Upper lobe of left lung (tissue), 4 donors: ENCODE measurements at regions not wholly inside any gene's neighbourhood (a gene's known extent, or its start where the extent isn't known, plus 50 kb on each side); places are given as distances from the start of the nearest gene placed in this dataset.

Experiments used
- EP300 ChIP-seq, 4 donors: sonication (generic); formaldehyde crosslinking; IDR thresholded peaks; one replicate each; pipeline ENCODE4 v1.5.1; 2017; ENCODE audit warnings: antibody characterized with exemption in 4 of 4, control low read depth in 2 of 4
- POLR2A ChIP-seq, 4 donors: fragments of 450-650 bp; IDR thresholded peaks; one replicate each; pipeline ENCODE4 v1.5.1; 2016 to 2017; ENCODE audit warnings: antibody characterized with exemption in 4 of 4, mild to moderate bottlenecking in 2 of 4
- POLR2AphosphoS5 ChIP-seq, 2 donors: sonication (generic); formaldehyde crosslinking; IDR thresholded peaks; one replicate each; pipeline ENCODE4 v1.5.1; 2017; ENCODE audit warnings: antibody characterized with exemption in 2 of 2
- TF ChIP-seq, protein P1 (sequence below), 6 experiments: fragments of 450-650 bp in 4 of 6; fragments of 200-600 bp in 2 of 6; sonication (generic) in 2 of 6; IDR thresholded peaks; one replicate each; pipeline ENCODE4 v1.5.1; 2016 to 2019; ENCODE audit warnings: antibody characterized with exemption in 6 of 6

DNA sequence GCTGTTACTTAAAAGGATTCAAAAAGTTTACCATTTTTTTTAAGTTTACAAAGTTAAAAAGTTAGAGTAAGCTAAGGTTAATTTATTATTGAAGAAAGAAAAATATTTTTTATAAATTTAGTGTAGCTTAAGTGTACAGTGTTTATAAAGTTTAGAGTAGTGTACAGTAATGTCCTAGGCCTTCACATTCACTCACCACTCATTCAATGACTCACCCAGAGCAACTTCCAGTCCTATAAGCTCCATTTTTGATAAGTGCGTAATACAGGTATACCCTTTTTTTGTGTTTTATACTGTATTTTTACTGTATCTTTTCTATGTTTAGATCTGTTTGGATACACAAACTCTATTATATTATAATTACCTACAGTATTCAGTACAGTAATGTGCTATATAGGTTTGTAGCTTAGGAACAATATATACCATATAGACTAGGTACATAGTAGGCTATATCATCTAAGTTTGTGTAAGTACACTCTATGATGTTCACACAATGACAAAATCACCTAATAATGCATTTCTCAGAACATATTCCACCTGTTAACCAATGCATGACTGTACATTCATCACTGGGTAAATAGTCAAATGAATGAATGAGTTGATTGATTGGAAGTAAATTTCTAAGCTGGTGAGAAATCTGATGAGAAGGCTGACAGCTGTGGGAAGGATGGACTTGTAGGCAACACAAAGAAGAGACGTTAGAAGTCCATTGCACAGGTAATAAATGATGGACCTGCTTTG lies 95.2 kb upstream of the CDIN1 start:
- TF ChIP-seq, protein P1, sequence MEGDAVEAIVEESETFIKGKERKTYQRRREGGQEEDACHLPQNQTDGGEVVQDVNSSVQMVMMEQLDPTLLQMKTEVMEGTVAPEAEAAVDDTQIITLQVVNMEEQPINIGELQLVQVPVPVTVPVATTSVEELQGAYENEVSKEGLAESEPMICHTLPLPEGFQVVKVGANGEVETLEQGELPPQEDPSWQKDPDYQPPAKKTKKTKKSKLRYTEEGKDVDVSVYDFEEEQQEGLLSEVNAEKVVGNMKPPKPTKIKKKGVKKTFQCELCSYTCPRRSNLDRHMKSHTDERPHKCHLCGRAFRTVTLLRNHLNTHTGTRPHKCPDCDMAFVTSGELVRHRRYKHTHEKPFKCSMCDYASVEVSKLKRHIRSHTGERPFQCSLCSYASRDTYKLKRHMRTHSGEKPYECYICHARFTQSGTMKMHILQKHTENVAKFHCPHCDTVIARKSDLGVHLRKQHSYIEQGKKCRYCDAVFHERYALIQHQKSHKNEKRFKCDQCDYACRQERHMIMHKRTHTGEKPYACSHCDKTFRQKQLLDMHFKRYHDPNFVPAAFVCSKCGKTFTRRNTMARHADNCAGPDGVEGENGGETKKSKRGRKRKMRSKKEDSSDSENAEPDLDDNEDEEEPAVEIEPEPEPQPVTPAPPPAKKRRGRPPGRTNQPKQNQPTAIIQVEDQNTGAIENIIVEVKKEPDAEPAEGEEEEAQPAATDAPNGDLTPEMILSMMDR (IDR thresholded peaks at IDR 0.05), result no peak
- TF ChIP-seq EP300 (IDR thresholded peaks at IDR 0.05), result no peak
- no peak for TF ChIP-seq POLR2A (IDR thresholded peaks at IDR 0.05)
- no peak for TF ChIP-seq POLR2AphosphoS5 (IDR thresholded peaks at IDR 0.05)
